ENCODE measurements at regions not wholly inside any gene's neighbourhood (a gene's known extent, or its start where the extent isn't known, plus 50 kb on each side); places are given as distances from the start of the nearest gene placed in this dataset.
"Not testable (repeated sequence)": the region's sequence is repeated elsewhere in the genome, so short reads cannot be mapped to it uniquely, and the experiment has no call there.

DNA sequence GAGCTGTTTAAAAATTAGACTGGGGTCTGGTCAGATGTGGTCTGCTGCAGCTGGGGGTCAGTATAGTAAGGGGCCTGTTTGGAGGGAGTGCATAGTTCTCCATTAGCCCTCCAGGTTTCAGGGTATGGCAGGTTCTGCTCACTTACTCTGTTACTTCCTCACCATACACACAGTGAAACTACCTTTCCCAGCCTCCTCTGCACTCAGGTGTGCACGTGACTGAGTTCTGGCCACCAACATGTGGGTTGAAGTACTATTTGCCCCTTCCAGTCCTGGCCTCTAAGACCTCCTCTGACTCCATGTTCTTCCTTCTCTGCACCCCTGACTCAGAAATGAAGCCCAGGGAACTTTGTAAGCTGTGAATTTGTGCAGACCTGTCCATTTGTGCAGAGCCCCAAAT lies 190.5 kb upstream of the CLINT1 start:
- no peak for DNase-seq

DNA sequence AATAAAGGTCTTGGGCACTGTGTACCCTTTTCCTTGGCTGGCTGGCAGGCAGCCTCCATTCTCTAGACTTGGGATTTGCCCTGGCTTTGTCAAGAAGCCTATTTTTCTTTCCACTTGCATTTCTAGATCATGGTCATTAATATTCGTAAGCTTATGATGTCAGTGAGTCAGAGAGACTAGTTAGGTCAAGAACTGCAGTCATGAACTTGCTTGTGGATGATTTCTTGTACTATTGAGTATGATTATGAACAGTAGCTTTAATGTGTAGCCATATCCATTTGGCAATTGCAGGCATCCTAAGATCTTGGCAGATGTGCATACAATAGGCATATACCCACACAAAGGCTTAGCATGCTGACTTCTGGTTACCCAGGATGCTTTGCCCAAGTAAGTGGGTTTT lies 186.8 kb upstream of the CLINT1 start:
- DNase-seq = no peak

DNA sequence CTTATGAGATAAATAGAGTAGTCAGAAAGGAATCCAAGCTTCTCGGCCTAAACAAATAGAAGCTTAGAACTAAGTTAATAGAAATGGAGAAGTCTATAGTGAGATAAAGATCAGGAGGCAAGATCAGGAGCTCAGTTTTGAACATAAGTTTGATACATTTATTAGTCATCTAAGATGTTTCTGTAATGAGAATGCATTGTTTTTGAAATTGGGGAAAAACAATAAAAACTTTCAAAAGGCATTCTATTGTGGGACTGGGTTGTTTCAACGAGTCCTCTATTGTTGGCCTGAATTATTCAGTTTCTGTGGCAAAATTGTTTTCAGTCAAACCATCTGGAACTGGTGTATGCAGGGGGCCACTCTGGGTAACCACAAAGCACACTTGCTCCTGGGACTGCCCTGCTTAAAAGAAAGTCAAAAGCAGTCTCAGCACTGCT lies 181.0 kb upstream of the CLINT1 start:
- DNase-seq = no peak

DNA sequence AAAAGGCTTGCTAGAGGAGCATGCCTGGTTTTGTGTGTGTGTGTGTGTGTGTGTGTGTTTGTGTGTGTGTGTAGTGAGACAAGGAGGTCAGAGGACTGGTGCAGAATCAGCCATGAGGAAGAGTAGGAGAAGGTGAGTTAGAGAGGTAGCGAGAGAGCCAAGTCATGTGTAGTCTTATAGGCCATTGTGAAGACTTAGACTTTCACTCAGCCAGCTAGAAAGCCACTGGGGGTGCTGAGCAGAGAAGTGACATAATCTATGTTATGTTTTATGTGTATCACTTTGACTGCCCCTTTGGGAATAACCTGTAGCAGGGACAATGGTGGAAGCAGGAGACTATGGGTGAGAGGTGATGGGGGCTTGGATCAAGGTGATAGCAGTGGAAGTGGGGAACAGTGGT lies 180.5 kb upstream of the CLINT1 start:
- DNase-seq = no peak

DNA sequence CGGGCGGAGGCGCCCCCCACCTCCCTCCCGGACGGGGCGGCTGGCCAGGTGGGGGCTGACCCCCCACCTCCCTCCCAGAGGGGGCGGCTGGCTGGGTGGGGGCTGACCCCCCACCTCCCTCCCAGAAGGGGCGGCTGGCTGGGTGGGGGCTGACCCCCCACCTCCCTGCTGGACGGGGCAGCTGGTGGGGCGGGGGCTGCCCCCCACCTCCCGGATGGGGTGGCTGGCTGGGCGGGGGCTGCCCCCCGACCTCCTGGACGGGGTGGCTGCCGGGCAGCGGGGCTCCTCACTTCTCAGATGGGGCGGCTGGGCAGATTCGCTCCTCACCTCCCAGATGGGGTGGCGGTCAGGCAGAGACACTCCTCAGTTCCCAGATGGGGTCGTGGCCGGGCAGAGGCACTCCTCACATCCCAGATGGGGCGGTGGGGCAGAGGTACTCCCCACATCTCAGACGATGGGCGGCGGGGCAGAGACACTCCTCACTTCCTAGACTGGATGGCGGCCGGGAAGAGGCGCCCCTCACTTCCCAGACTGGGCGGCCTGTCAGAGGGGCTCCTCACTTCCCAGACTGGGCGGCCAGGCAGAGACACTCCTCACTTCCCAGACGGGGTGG lies 178.1 kb upstream of the CLINT1 start:
- DNase-seq = not testable (repeated sequence)

GRCh38 chr5:158034586-158034985 lies 175.6 kb upstream of the CLINT1 start:
- DNase-seq = not testable (repeated sequence)

- DNase-seq = no peak
Measured at GRCh38 chr5:158033724-158034123, 174.8 kb upstream of the CLINT1 start.

- DNase-seq = no peak
Measured at GRCh38 chr5:158033076-158033475, 174.1 kb upstream of the CLINT1 start.

DNA sequence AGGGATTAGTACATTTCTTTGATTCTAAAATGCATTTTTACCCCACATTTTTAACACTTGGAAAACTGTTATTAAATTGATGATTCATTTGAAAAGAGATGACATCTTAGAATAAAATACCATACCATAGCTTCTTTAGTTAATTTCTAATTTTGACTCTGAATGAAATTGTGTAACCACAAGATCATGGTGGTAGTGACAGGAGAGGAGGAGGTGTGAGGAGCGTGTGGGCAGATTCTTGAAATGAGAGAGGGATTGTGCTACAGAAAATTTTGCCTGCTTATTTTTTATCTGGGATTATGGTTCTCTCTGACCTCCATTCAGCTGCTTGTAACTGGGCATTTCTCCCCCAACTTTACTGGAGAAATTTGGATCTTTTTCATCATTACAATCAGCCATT lies 173.3 kb upstream of the CLINT1 start:
- DNase-seq = no peak

- DNase-seq = no peak
Measured at GRCh38 chr5:158027806-158028775, 169.1 kb upstream of the CLINT1 start.

- DNase-seq = no peak
Measured at GRCh38 chr5:158026304-158027031, 167.5 kb upstream of the CLINT1 start.

- no peak for DNase-seq
Measured at GRCh38 chr5:158023266-158023665, 164.3 kb upstream of the CLINT1 start.

- DNase-seq = no peak
Measured at GRCh38 chr5:158022837-158023236, 163.9 kb upstream of the CLINT1 start.

GRCh38 chr5:158022393-158022792 lies 163.4 kb upstream of the CLINT1 start:
- DNase-seq = no peak

- no peak for DNase-seq
Measured at GRCh38 chr5:158020555-158021418, 161.8 kb upstream of the CLINT1 start.

DNA sequence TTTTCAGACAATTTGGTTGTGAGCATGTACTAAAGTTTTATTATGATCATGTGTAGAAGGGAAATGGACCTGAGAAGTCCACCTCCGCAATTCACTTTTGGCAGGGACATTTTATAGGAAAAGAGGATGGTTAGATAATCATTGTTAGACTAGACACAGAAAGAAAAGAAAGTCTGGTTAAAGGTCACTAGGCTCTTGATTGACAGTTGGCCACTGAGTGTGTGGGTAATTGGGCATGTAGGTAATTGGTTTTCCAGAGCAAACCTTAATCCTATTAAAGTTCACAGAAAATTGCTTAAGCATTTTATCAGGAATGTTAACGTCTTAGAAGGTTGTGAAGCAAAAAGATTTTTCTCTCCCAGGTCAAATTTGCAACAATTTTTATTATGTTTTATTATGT lies 158.5 kb upstream of the CLINT1 start:
- DNase-seq = no peak

- DNase-seq = no peak
Measured at GRCh38 chr5:158014372-158014771, 155.4 kb upstream of the CLINT1 start.

DNA sequence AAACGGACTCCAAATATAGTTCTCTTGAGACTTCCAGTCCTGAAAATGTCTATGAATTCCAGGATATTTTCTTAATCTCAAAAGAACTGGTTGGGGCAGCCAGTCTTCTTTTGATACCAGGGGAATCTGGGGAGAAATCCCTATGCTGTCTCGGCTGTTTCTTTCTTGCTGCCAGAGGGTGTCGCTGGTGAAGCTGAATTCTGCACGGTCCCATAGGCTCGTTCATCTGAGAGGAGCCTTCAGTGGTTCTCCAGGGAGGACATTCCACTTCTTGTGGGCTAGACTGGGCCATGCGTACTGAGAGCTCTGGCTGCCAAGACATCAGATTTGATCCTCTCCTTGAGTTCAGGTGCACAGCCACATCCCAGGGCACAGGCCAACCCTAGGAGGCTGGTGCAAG lies 155.0 kb upstream of the CLINT1 start:
- no peak for DNase-seq

DNA sequence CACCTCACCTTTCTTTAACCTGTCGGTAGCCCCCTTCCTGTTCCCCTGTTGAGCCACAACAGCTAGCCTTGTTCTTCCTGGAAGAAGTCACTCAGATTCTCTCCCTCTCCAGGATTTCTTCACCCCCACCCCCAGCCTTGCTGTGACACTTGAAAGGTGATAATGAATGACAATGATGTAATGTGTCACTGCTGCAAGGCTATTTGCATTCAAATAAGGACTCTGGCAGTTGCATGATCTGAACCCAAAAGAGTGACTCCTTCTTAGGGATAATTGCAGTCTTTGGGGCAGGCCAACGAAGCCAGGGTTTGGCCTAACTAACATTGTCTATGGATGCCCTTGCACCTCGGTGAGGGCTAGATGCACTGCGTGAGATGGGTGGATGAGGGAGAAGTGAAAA lies 154.4 kb upstream of the CLINT1 start:
- no peak for DNase-seq

DNA sequence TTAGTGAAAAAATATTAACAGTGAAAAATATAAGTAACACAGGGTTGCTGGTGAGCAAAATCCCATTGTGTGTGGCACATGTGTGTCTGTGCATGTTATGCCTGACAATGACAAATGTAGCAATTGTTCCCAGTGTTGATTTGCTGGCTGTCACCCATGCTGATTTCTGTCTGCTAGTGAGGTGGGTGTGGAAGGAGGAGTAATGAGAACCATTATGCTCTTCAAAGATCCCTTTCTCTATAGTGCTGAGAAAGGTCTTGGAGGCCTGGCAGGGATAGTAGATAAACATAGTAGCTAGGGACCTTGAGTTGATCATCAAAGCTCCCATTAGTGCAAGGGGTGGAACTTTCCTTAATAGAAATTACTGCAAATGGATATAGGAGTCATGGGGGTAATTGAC lies 152.5 kb upstream of the CLINT1 start:
- no peak for DNase-seq

DNA sequence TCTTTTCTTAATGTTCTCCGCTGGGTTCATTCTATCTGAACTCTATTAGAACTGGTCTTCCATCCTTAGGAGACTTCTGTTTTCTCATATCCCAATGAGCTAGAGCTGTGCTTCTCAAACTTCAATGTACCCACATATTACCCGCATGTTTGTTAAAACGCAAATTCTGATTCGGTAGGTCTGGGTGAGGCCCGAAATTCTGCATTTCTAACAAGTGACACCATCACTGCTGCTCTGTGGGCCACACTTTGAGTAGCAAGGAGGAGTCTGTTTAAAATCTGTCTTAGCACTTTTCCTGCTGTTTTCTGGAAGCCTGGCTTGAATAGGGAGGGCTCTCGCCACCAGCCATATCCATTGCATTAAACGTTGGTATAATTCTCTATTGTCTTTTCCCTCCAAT lies 151.9 kb upstream of the CLINT1 start:
- DNase-seq = no peak

- DNase-seq = no peak
Measured at GRCh38 chr5:158007336-158007735, 148.4 kb upstream of the CLINT1 start.

GRCh38 chr5:157999696-158000095 lies 140.8 kb upstream of the CLINT1 start:
- DNase-seq = no peak
